ENCODE measurements at regions not wholly inside any gene's neighbourhood (a gene's known extent, or its start where the extent isn't known, plus 50 kb on each side); places are given as distances from the start of the nearest gene placed in this dataset.

- H3K27ac ChIP-seq (ENCODE audit: poor library complexity, severe bottlenecking), result no peak overlapping the region
- no peaks in the 10 kb centered on the region for H3K9me3 ChIP-seq (ENCODE audit: severe bottlenecking)
- no peak for TF ChIP-seq CTCF (IDR thresholded peaks at IDR 0.05; ENCODE audit: poor library complexity, severe bottlenecking)
- ATAC-seq (ENCODE audit: low read depth), result no peak
- no peaks in the 10 kb centered on the region for H3K4me1 ChIP-seq (ENCODE audit: insufficient read depth, poor library complexity, severe bottlenecking)
- H3K27me3 ChIP-seq (ENCODE audit: insufficient read depth, poor library complexity, severe bottlenecking), result no peaks in the 10 kb centered on the region
- no peaks in the 10 kb centered on the region for H3K36me3 ChIP-seq (ENCODE audit: low read depth)
- no peak for DNase-seq (ENCODE audit: low spot score)
- H3K4me3 ChIP-seq (ENCODE audit: severe bottlenecking), result no peak overlapping the region
These were observed 93.2 kb upstream of the KCNK2 start for GRCh38 chr1:214989341-214989740.

GRCh38 chr1:214990619-214991018 lies 91.9 kb upstream of the KCNK2 start:
- Histone ChIP-seq H3K4me3 (ENCODE audit: severe bottlenecking) (no peak overlapping the region), H3K36me3 (ENCODE audit: low read depth) (no peaks in the 10 kb centered on the region), H3K4me1 (ENCODE audit: insufficient read depth, poor library complexity, severe bottlenecking) (no peaks in the 10 kb centered on the region), H3K27me3 (ENCODE audit: insufficient read depth, poor library complexity, severe bottlenecking) (no peaks in the 10 kb centered on the region), H3K9me3 (ENCODE audit: severe bottlenecking) (no peaks in the 10 kb centered on the region), H3K27ac (ENCODE audit: poor library complexity, severe bottlenecking) (peak overlapping the region; percentile 26)
- peak; percentile 76 for ATAC-seq (ENCODE audit: low read depth)
- DNase-seq (ENCODE audit: low spot score), result no peak
- no peak for TF ChIP-seq CTCF (IDR thresholded peaks at IDR 0.05; ENCODE audit: poor library complexity, severe bottlenecking)

GRCh38 chr1:214991691-214992315 lies 90.7 kb upstream of the KCNK2 start:
- Histone ChIP-seq H3K27ac (ENCODE audit: poor library complexity, severe bottlenecking) (no peak overlapping the region), H3K27me3 (ENCODE audit: insufficient read depth, poor library complexity, severe bottlenecking) (no peaks in the 10 kb centered on the region), H3K9me3 (ENCODE audit: severe bottlenecking) (no peaks in the 10 kb centered on the region), H3K4me3 (ENCODE audit: severe bottlenecking) (no peak overlapping the region), H3K36me3 (ENCODE audit: low read depth) (no peaks in the 10 kb centered on the region), H3K4me1 (ENCODE audit: insufficient read depth, poor library complexity, severe bottlenecking) (no peaks in the 10 kb centered on the region)
- DNase-seq (ENCODE audit: low spot score) (no peak), ATAC-seq (ENCODE audit: low read depth) (no peak)
- TF ChIP-seq CTCF (IDR thresholded peaks at IDR 0.05; ENCODE audit: poor library complexity, severe bottlenecking), result no peak

GRCh38 chr1:214993419-214993818 lies 89.1 kb upstream of the KCNK2 start:
- ATAC-seq (ENCODE audit: low read depth), result no peak
- Histone ChIP-seq H3K27me3 (ENCODE audit: insufficient read depth, poor library complexity, severe bottlenecking) (no peaks in the 10 kb centered on the region), H3K4me1 (ENCODE audit: insufficient read depth, poor library complexity, severe bottlenecking) (no peaks in the 10 kb centered on the region), H3K27ac (ENCODE audit: poor library complexity, severe bottlenecking) (no peak overlapping the region), H3K9me3 (ENCODE audit: severe bottlenecking) (no peaks in the 10 kb centered on the region), H3K36me3 (ENCODE audit: low read depth) (no peaks in the 10 kb centered on the region), H3K4me3 (ENCODE audit: severe bottlenecking) (no peak overlapping the region)
- DNase-seq (ENCODE audit: low spot score), result no peak
- no peak for TF ChIP-seq CTCF (IDR thresholded peaks at IDR 0.05; ENCODE audit: poor library complexity, severe bottlenecking)

GRCh38 chr1:214997685-214998084 lies 84.9 kb upstream of the KCNK2 start:
- no peak overlapping the region for H3K27ac ChIP-seq (ENCODE audit: poor library complexity, severe bottlenecking)
- no peaks in the 10 kb centered on the region for H3K36me3 ChIP-seq (ENCODE audit: low read depth)
- ATAC-seq (ENCODE audit: low read depth), result no peak
- no peak overlapping the region for H3K4me3 ChIP-seq (ENCODE audit: severe bottlenecking)
- no peaks in the 10 kb centered on the region for H3K27me3 ChIP-seq (ENCODE audit: insufficient read depth, poor library complexity, severe bottlenecking)
- no peak for TF ChIP-seq CTCF (IDR thresholded peaks at IDR 0.05; ENCODE audit: poor library complexity, severe bottlenecking)
- peaks cover 12% of the 10 kb centered on the region for H3K4me1 ChIP-seq (ENCODE audit: insufficient read depth, poor library complexity, severe bottlenecking)
- H3K9me3 ChIP-seq (ENCODE audit: severe bottlenecking), result no peaks in the 10 kb centered on the region
- DNase-seq (ENCODE audit: low spot score), result no peak

Measured in RWPE2 (cell line).